ENCODE measurements at regions not wholly inside any gene's neighbourhood (a gene's known extent, or its start where the extent isn't known, plus 50 kb on each side); places are given as distances from the start of the nearest gene placed in this dataset.

DNA sequence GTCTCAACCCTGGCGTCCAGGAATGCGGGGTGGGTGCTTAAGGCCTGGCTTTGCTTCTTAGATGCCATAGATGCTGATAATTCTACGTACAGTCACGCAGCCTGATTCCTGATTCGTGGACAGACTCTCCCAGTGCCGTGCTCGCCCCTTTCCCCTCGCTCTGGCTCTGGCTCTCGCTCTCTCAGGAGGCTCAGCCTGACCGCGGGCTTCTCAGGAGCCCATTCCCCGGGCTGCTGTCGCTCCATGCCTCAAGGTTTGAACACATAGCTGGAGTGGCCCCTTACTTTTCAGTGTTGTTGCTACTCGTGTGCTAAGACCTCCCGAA lies 59.2 kb upstream of the ZC4H2 start:
- TF ChIP-seq POLR2AphosphoS5 (IDR thresholded peaks at IDR 0.05; ENCODE audit: low read depth, low read length) (no peak), CTCF (IDR thresholded peaks at IDR 0.05; ENCODE audit: control extremely low read depth in 1 of 3, insufficient read depth in 1 of 3, low read depth in 1 of 3, low read length in 3 of 3) (no peak), POLR2A (IDR thresholded peaks at IDR 0.05; ENCODE audit: control extremely low read depth in 1 of 2, low read depth in 2 of 2, low read length in 2 of 2) (no peak; a peak in 1 of 3 replicates), RXRA (IDR thresholded peaks at IDR 0.05; ENCODE audit: insufficient read depth, low read depth, low read length) (no peak), TCF12 (IDR thresholded peaks at IDR 0.05; ENCODE audit: low read depth, low read length) (no peak), EGR1 (IDR thresholded peaks at IDR 0.05; ENCODE audit: borderline replicate concordance, low read depth, low read length) (no peak), ASH2L (IDR thresholded peaks at IDR 0.05; ENCODE audit: low read length) (no peak), RAD21 (IDR thresholded peaks at IDR 0.05 in 1 of 2, conservative IDR thresholded peaks at IDR 0.05 in 1 of 2; ENCODE audit: low read depth in 2 of 2, low read length in 2 of 2) (no peak), CBX8 (IDR thresholded peaks at IDR 0.05; ENCODE audit: borderline replicate concordance, low read depth, low read length) (no peak)
